Keratinocyte (primary cell): ENCODE measurements at regions not wholly inside any gene's neighbourhood (a gene's known extent, or its start where the extent isn't known, plus 50 kb on each side); places are given as distances from the start of the nearest gene placed in this dataset.
"Not testable (repeated sequence)": the region's sequence is repeated elsewhere in the genome, so short reads cannot be mapped to it uniquely, and the experiment has no call there.

Experiments used
- CTCF ChIP-seq, 3 experiments: IDR thresholded peaks in 1 of 3; conservative IDR thresholded peaks in 1 of 3; optimal IDR thresholded peaks in 1 of 3; 2 replicates in 2 of 3; 3 replicates in 1 of 3; pipeline versions ENCODE3 to v1.5.1; 2011; ENCODE audit warnings: low read length in 3 of 3, mild to moderate bottlenecking in 3 of 3, moderate library complexity in 2 of 3, control low read depth in 1 of 3, inconsistent platforms in 1 of 3; ENCODE audit not compliant: insufficient read depth in 2 of 3; ENCODE audit errors: extremely low read depth in 1 of 3
- EZH2 ChIP-seq: IDR thresholded peaks from one replicate; pipeline ENCODE4 v1.6.1; 2012; ENCODE audit warnings: inconsistent platforms, mild to moderate bottlenecking, low read length, moderate library complexity

- TF ChIP-seq CTCF (optimal IDR thresholded peaks at IDR 0.05 in 1 of 3, IDR thresholded peaks at IDR 0.05 in 1 of 3, conservative IDR thresholded peaks at IDR 0.05 in 1 of 3; ENCODE audit: extremely low read depth in 1 of 3, insufficient read depth in 2 of 3, low read length in 3 of 3); EZH2: not testable (repeated sequence)
Measured at GRCh38 chr15:21357056-21357455, 83.2 kb downstream of the POTEB3 start.
